ENCODE measurements at regions not wholly inside any gene's neighbourhood (a gene's known extent, or its start where the extent isn't known, plus 50 kb on each side); places are given as distances from the start of the nearest gene placed in this dataset.
A peak's percentile ranks its signal among the peaks of the same experiment; 100 is the strongest.

DNA sequence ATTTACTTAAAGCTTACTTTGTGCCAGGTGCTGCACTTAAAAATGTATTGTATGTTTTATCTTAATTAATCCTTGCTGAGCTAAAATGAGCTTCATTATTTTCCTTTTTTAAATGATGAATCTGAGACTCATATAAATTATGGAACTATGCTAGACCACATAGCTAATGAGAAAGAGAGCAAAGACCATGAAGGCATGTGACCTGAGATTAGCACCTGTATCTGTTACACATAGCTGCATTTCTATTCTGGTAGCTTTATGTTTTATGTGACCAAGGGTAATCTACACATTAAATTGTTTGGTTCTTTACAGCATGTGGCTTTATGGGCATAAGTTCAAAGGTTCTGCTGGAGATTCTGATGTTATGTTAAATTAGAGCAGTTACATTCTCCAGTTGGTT lies 839.1 kb upstream of the SORCS1 start:
- FAIRE-seq (no peak), DNase-seq (no peak)
- Histone ChIP-seq H3K27ac (ENCODE audit: low read depth in 2 of 2, low read length in 2 of 2) (no peak overlapping the region), H3K4me1 (ENCODE audit: control insufficient read depth in 2 of 3, insufficient read depth in 2 of 3, low read depth in 1 of 3, low read length in 3 of 3) (no peaks in the 10 kb centered on the region), H3K9ac (ENCODE audit: low read length in 3 of 3) (no peak overlapping the region), H3K36me3 (ENCODE audit: control insufficient read depth in 2 of 3, insufficient read depth in 3 of 3, low read length in 3 of 3) (no peaks in the 10 kb centered on the region), H3K9me3 (ENCODE audit: control insufficient read depth in 2 of 3, insufficient read depth in 1 of 3, low read length in 3 of 3) (no peaks in the 10 kb centered on the region), H3K27me3 (ENCODE audit: control insufficient read depth, insufficient read depth, low read length) (no peaks in the 10 kb centered on the region), H3K4me3 (ENCODE audit: low read length in 3 of 3) (no peak overlapping the region)
- TF ChIP-seq, protein P1, sequence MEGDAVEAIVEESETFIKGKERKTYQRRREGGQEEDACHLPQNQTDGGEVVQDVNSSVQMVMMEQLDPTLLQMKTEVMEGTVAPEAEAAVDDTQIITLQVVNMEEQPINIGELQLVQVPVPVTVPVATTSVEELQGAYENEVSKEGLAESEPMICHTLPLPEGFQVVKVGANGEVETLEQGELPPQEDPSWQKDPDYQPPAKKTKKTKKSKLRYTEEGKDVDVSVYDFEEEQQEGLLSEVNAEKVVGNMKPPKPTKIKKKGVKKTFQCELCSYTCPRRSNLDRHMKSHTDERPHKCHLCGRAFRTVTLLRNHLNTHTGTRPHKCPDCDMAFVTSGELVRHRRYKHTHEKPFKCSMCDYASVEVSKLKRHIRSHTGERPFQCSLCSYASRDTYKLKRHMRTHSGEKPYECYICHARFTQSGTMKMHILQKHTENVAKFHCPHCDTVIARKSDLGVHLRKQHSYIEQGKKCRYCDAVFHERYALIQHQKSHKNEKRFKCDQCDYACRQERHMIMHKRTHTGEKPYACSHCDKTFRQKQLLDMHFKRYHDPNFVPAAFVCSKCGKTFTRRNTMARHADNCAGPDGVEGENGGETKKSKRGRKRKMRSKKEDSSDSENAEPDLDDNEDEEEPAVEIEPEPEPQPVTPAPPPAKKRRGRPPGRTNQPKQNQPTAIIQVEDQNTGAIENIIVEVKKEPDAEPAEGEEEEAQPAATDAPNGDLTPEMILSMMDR (IDR thresholded peaks at IDR 0.05; ENCODE audit: borderline replicate concordance, extremely low read depth, insufficient read depth) = no peak
- intact Hi-C loops (cut with DNase I) = no loop called here

DNA sequence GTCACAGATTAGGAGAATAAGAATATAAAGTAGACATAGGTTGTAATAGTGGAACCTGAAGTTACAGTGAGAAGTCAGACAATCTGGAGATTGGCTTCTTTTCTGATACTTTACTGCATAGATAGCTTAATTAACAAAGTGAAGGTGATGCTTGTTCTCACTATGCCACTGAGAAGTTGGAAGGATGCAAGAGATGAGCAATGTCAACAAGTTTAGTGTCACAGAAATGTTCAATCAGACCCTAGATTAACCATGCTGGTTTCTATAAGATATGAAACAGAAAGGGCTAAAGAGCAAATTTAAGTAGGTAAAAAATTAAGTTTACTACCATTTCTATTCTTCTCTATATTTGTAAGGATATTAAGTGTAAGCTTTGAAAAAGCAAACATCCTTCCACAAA lies 838.6 kb upstream of the SORCS1 start:
- no peak for DNase-seq
- no peak for FAIRE-seq
- Histone ChIP-seq H3K9me3 (ENCODE audit: control insufficient read depth in 2 of 3, insufficient read depth in 1 of 3, low read length in 3 of 3) (no peaks in the 10 kb centered on the region), H3K4me3 (ENCODE audit: low read length in 3 of 3) (no peak overlapping the region), H3K36me3 (ENCODE audit: control insufficient read depth in 2 of 3, insufficient read depth in 3 of 3, low read length in 3 of 3) (no peaks in the 10 kb centered on the region), H3K27ac (ENCODE audit: low read depth in 2 of 2, low read length in 2 of 2) (no peak overlapping the region), H3K9ac (ENCODE audit: low read length in 3 of 3) (no peak overlapping the region), H3K27me3 (ENCODE audit: control insufficient read depth, insufficient read depth, low read length) (no peaks in the 10 kb centered on the region), H3K4me1 (ENCODE audit: control insufficient read depth in 2 of 3, insufficient read depth in 2 of 3, low read depth in 1 of 3, low read length in 3 of 3) (no peaks in the 10 kb centered on the region)
- intact Hi-C loops (cut with DNase I) = no loop called here
- TF ChIP-seq, protein P1 (IDR thresholded peaks at IDR 0.05; ENCODE audit: borderline replicate concordance, extremely low read depth, insufficient read depth) = no peak

- no peaks in the 10 kb centered on the region for H3K9me3 ChIP-seq (ENCODE audit: control insufficient read depth in 2 of 3, insufficient read depth in 1 of 3, low read length in 3 of 3)
- H3K27ac ChIP-seq (ENCODE audit: low read depth in 2 of 2, low read length in 2 of 2) = no peak overlapping the region
- H3K36me3 ChIP-seq (ENCODE audit: control insufficient read depth in 2 of 3, insufficient read depth in 3 of 3, low read length in 3 of 3) = no peaks in the 10 kb centered on the region
- TF ChIP-seq, protein P1 (IDR thresholded peaks at IDR 0.05; ENCODE audit: borderline replicate concordance, extremely low read depth, insufficient read depth) = no peak
- H3K4me3 ChIP-seq (ENCODE audit: low read length in 3 of 3) = no peak overlapping the region
- H3K4me1 ChIP-seq (ENCODE audit: control insufficient read depth in 2 of 3, insufficient read depth in 2 of 3, low read depth in 1 of 3, low read length in 3 of 3) = no peaks in the 10 kb centered on the region
- DNase-seq (no peak), FAIRE-seq (no peak)
- no peaks in the 10 kb centered on the region for H3K27me3 ChIP-seq (ENCODE audit: control insufficient read depth, insufficient read depth, low read length)
- intact Hi-C loops (cut with DNase I) = no loop called here
- no peak overlapping the region for H3K9ac ChIP-seq (ENCODE audit: low read length in 3 of 3)
Observed at GRCh38 chr10:108000365-108000764, 835.9 kb upstream of the SORCS1 start.

GRCh38 chr10:107994621-107995270 lies 830.2 kb upstream of the SORCS1 start:
- no peak overlapping the region for H3K9ac ChIP-seq (ENCODE audit: low read length in 3 of 3)
- no peaks in the 10 kb centered on the region for H3K36me3 ChIP-seq (ENCODE audit: control insufficient read depth in 2 of 3, insufficient read depth in 3 of 3, low read length in 3 of 3)
- no peaks in the 10 kb centered on the region for H3K9me3 ChIP-seq (ENCODE audit: control insufficient read depth in 2 of 3, insufficient read depth in 1 of 3, low read length in 3 of 3)
- H3K27me3 ChIP-seq (ENCODE audit: control insufficient read depth, insufficient read depth, low read length) = no peaks in the 10 kb centered on the region
- DNase-seq (no peak), FAIRE-seq (peak; percentile 69)
- intact Hi-C loops (cut with DNase I) = no loop called here
- H3K27ac ChIP-seq (ENCODE audit: low read depth in 2 of 2, low read length in 2 of 2) = no peak overlapping the region
- H3K4me3 ChIP-seq (ENCODE audit: low read length in 3 of 3) = no peak overlapping the region
- TF ChIP-seq, protein P1 (IDR thresholded peaks at IDR 0.05; ENCODE audit: borderline replicate concordance, extremely low read depth, insufficient read depth) = no peak
- H3K4me1 ChIP-seq (ENCODE audit: control insufficient read depth in 2 of 3, insufficient read depth in 2 of 3, low read depth in 1 of 3, low read length in 3 of 3) = no peaks in the 10 kb centered on the region

Data from kidney (tissue), 13 donors.